ENCODE measurements at regions not wholly inside any gene's neighbourhood (a gene's known extent, or its start where the extent isn't known, plus 50 kb on each side); places are given as distances from the start of the nearest gene placed in this dataset.

DNA sequence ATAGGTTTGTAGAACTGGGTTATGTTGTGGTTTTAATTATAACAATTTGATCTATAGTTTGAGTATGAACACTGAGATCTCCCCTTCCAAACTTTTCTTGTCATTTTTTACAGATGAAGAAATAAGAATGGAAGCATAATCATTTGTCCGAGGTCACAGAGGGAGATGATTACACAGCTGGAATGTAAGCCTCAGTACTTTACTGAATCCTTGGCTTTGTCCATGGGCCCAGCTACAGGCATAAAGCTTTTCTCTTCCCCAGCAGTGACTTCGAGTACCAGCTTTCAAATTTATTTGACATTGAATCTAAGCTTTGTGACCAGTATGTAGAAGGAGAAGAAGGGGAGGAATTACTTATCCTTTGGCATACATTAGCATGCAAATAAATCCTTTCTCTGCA, 80.9 kb upstream of the DCBLD2 start:
- no peak for DNase-seq

GRCh38 chr3:98980915-98981596, 79.6 kb upstream of the DCBLD2 start:
- no peak for DNase-seq

- no peak for DNase-seq
Measured at GRCh38 chr3:98979296-98979695, 77.8 kb upstream of the DCBLD2 start.

DNA sequence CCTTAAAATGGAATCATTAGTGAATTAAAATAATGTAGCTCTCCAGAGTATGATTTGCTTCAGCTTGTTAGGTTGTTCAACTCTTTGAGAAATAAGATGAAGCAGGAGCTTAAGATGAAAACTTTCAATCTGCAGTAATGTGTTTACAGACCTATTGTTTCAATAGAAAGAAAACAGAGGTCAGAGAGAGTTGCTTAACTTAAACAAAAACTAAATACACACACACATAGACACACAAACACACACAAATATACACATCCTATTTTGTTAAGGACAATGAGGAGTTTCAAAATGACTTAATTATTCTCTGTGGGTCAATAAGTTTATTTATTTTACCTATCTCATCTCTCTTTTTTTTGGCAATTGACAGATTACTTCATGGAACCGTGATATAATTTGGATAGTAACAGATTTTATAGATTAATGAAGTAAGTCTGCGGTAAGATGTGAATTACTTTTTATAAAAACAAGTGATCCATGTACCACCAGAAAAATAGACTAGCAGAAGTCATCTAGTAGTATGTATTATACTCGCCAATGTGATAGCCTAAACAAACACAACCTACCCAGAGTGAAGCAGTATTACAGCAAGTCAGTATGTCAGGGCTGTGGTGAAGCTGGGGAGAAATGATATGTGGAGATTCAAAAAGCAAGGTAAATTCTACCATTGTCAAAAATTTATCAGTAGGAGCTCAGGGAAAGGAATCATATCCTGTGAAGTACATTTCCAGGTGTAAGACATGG, 76.7 kb upstream of the DCBLD2 start:
- no peak for DNase-seq

DNA sequence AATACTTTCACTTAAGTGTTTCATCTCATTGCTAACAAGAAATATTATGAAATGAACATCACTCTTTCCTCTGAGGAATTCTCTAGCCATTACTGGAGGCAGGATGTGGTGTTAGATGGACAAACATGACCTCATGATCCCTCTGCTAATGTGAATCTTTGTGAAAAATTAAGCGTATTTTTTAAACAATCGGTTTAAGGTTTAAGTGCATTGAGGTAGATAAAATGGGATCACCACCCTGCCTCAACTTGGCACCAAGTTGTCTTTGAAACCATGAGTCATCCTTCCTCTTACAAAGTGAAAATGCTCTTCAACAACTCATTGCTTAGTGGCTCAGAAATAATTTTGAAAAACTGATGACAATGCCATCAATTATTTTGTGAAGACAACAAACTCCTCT, 76.0 kb upstream of the DCBLD2 start:
- DNase-seq = no peak

DNA sequence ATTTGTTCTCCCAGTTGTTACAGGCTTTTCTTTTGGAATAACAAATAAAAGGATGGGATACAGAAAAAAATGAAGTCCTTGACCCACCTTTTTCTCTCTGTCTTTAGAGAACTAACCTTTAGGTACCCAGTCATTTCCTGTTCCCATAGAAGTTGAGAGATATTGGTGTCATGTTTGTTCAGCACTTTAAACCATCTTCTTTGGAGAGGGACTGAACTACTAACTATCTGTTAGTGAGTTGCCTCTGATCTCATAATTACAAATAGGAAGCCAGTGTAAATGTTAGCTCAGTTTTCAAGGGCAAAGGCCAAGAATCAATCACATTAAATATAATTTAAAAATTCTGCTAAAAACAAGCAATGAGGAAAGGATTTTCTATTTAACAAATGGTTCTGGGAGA, 72.9 kb upstream of the DCBLD2 start:
- DNase-seq = no peak

DNA sequence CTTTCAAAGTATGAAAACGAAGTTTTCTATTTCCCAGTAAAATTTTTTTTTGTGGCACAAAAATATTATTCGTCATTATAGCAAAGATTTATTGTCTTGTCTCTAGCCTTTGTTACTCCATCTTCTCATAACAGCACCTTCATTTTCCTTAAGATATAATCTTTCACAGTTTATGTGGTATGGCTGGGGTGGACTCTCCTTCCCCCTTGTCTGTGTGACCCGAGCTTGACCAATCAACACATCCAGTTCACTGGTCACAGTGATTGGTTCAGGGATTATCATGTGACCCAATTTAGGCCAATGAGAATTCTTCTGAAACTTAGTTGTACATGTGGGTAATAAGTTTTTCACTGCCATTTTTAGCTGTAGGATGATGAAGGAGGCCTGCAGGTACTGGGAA, 71.2 kb upstream of the DCBLD2 start:
- no peak for DNase-seq

DNA sequence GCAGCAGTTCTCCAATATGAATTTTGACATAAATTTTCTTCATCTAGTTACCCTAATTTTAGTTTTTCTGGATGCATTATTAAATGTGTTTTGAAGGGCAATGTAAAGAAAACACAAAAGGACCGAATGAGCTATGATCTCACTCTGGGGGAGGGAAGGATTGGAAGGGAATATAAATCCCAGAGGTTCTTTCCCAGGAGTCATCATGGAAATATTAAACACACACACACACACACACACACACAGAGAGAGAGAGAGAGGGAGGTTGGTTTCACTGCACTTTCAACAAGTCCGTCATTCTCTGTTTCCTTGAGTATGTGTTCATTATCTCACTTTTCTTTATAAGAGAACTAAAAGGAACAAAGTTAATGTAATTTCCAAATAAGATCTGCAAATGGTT, 70.7 kb upstream of the DCBLD2 start:
- DNase-seq = no peak

DNA sequence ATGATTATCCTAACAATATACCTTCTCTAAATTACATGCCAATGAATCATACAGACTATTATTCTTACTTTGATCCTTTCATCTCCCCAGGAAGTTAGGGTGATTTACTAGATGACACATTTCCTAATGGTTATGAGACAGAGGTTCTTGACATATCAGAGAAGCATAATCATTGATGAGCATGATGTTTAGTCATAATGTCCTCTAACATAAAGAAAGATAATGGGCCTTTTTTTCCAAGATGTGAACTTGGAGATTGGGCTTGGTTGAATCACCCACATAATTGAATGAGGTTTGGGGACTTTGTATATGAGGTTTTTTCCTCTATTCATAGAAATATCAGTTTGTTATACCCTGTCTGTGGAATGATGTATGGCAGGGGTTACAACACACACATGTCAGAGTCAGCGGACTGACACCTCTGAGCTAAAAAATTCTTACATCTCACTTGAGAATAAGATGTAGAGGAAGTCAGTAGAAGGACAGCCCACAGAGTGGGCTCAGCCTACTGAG, 69.7 kb upstream of the DCBLD2 start:
- DNase-seq = no peak

GRCh38 chr3:98969295-98969694, 67.8 kb upstream of the DCBLD2 start:
- DNase-seq = no peak

DNA sequence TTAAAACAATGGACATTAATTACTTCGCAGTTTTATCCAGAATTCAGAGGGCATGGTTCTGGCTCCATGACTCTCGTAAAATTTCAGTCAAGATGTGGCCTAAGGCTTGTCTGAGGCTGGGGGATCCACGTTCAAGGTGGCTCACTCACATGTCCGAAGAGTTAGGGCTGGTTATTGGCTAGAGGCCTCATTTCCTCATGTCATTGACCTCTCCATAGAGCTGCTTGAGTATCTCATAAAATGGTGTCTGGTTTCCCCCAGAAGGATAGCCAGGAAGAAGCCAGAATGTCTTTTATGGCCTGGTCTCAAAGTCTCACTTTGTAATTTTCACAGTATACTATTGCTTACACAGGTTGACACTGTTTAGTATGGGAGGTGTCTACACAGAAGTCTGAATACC, 67.3 kb upstream of the DCBLD2 start:
- DNase-seq = no peak

DNA sequence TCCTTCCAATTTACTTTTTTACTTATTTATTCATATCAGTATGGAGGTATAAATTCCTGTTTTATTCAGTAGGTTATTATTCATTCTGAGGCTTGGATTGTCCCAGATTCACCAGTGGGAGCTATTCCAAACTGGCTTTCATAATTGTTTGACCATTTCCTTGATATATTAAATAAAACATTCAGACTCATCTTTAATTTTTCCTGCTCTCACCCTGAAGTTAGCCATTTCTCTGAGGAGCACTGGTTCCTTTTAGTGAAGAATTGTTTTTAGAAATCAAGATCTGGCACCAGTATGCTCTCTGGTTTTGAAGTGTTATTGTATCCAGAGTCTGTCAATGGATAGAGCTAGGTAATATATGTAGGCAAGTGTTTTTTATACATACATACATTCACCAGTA, 66.9 kb upstream of the DCBLD2 start:
- DNase-seq = no peak

GRCh38 chr3:98967758-98968157, 66.3 kb upstream of the DCBLD2 start:
- no peak for DNase-seq

DNA sequence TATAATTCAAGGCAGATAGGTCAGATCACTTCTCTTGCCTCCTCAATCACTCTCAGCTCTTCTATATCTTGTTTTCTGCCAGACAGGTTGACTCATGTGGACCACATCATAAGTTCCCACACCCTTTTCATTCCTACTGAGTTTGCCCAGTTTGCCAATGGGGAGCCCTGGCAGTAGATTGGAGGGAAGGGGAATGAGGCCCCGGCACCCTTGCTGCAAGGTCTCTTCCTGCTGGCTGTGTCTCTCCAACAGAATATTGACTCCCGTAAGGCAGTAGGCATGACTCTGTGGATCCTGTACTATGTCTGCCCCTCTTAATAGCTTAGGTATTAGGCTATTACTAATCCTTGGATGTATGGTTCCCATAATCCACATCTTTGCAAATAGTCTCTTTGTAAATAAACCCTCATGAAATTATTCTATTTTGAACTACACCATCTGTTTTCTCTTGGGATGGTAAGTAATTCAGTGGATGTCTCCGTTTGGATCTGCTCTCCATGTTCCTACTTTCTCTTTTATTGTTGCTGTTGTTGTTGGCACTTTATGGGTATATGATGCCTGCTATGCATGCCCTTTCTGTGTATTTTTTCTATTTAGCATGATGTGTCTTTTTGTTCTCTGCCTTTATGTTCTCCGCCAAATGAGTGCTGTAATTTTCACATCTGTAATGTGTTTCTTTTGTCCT, 65.5 kb upstream of the DCBLD2 start:
- no peak for DNase-seq

DNA sequence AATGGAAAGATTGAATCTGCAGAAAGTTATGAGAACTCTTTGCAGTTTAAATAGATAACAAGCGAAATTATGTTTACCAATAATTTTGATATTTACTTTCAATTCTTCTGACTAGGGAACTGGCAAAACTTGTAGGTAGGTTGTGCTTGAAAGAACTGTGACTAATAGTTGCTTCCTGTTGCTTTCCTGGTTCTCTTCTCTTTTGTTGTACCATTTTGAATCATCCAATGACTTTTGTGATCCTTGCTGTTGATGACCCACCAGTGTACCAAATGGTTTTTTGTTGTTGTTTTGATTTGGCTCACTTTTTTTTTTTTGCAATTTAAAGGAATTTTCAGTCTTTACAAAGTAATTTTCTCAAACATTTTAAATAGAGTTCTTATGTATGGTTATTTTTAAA, 64.9 kb upstream of the DCBLD2 start:
- DNase-seq = no peak

DNA sequence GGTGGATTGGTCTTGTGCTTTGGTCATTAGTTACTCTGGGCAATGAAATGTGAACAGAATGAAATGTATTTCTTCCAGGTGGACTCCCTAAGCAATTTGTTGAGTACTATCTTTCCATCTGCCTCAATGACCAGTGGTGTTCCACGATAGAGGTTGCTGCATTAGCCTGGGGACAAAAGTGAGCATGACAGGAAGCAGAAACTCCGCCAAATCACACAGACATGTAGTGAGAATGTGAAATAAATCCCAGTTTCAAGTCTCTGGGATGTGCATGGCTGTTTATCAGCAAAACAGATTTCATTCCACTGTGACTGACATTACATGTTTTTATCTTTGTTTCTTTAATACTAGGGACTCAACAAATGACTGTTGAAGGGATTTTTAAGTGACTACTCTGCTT, 63.3 kb upstream of the DCBLD2 start:
- no peak for DNase-seq

DNA sequence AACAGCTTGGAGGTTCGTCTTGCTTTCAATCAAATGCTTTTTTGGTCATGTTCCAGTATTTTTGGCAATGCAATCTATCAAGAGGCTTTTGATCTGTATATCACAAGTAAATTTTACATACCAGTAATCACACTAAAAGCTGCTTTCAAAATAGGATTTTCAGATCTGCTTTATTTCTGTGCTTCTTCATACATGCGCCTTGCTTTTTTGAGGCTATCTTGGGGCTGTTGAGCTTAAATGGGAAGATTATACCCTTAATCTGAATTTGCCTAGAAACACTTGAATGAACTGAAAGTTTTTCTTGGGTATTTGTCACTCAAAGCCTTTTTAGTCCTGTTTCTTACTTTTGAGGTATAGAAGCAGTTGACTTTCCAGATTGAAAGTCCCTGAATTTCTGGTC, 62.1 kb upstream of the DCBLD2 start:
- DNase-seq = no peak

GRCh38 chr3:98962951-98963350, 61.5 kb upstream of the DCBLD2 start:
- DNase-seq = no peak

GRCh38 chr3:98962189-98962930, 60.9 kb upstream of the DCBLD2 start:
- no peak for DNase-seq

GRCh38 chr3:98961161-98962155, 60.0 kb upstream of the DCBLD2 start:
- DNase-seq = no peak

GRCh38 chr3:98957681-98958080, 56.2 kb upstream of the DCBLD2 start:
- no peak for DNase-seq

GRCh38 chr3:98956008-98956407, 54.5 kb upstream of the DCBLD2 start:
- no peak for DNase-seq
